Right atrium auricular region (tissue), 2 donors: ENCODE measurements at regions not wholly inside any gene's neighbourhood (a gene's known extent, or its start where the extent isn't known, plus 50 kb on each side); places are given as distances from the start of the nearest gene placed in this dataset.
"Not testable (repeated sequence)": the region's sequence is repeated elsewhere in the genome, so short reads cannot be mapped to it uniquely, and the experiment has no call there.

ENCODE experiments used
- DNase-seq: peaks from one replicate; pipeline ENCODE4 v3.0.0-alpha.2; 2019; ENCODE audit warnings: low spot score
- H3K27ac ChIP-seq, 2 donors: fragments of 200-600 bp; sonication (generic); 1 replicate in 1 of 2; 2 replicates in 1 of 2; pipeline ENCODE4 v1.5.1; 2016 to 2019
- H3K27me3 ChIP-seq, 2 donors: fragments of 200-600 bp; sonication (generic); one replicate each; pipeline versions ENCODE4 v1.5.1 to v1.6.0; 2017 to 2019
- H3K36me3 ChIP-seq: fragments of 200-600 bp; sonication (generic); one replicate; pipeline ENCODE4 v1.5.1; 2016
- H3K4me1 ChIP-seq, 2 donors: fragments of 200-600 bp; sonication (generic); one replicate each; pipeline versions ENCODE4 v1.5.1 to v1.6.0; 2017 to 2019
- H3K4me3 ChIP-seq, 2 donors: fragments of 200-600 bp; sonication (generic); 1 replicate in 1 of 2; 2 replicates in 1 of 2; pipeline ENCODE4 v1.5.1; 2017 to 2019; ENCODE audit warnings: mild to moderate bottlenecking in 1 of 2, moderate library complexity in 1 of 2
- H3K9me3 ChIP-seq, 2 donors: fragments of 200-600 bp; sonication (generic); one replicate each; pipeline ENCODE4 v1.5.1; 2019
- CTCF ChIP-seq, 2 donors: fragments of 200-600 bp; sonication (generic); IDR thresholded peaks; one replicate each; pipeline ENCODE4 v1.5.1; 2019; ENCODE audit warnings: antibody characterized with exemption in 2 of 2

GRCh38 chr1:71296551-71297134 lies 215.8 kb upstream of the ZRANB2 start:
- no peaks in the 10 kb centered on the region for H3K4me1 ChIP-seq
- TF ChIP-seq CTCF (IDR thresholded peaks at IDR 0.05): no peak
- no peak for DNase-seq
- no peaks in the 10 kb centered on the region for H3K27me3 ChIP-seq
- no peak overlapping the region for H3K4me3 ChIP-seq
- no peaks in the 10 kb centered on the region for H3K9me3 ChIP-seq
- H3K36me3 ChIP-seq: no peaks in the 10 kb centered on the region
- no peak overlapping the region for H3K27ac ChIP-seq

- no peak for TF ChIP-seq CTCF (IDR thresholded peaks at IDR 0.05)
- H3K9me3 ChIP-seq: no peaks in the 10 kb centered on the region
- no peak overlapping the region for H3K4me3 ChIP-seq
- no peaks in the 10 kb centered on the region for H3K36me3 ChIP-seq
- no peaks in the 10 kb centered on the region for H3K4me1 ChIP-seq
- no peaks in the 10 kb centered on the region for H3K27me3 ChIP-seq
- H3K27ac ChIP-seq: no peak overlapping the region
- no peak for DNase-seq
Observed at GRCh38 chr1:71295350-71295749, 214.5 kb upstream of the ZRANB2 start.

- DNase-seq: no peak
- TF ChIP-seq CTCF (IDR thresholded peaks at IDR 0.05): no peak
Observed at GRCh38 chr1:71294178-71294577, 213.3 kb upstream of the ZRANB2 start.

GRCh38 chr1:71292203-71292602 lies 211.4 kb upstream of the ZRANB2 start:
- TF ChIP-seq CTCF (IDR thresholded peaks at IDR 0.05): no peak
- no peaks in the 10 kb centered on the region for H3K9me3 ChIP-seq
- H3K27ac ChIP-seq: no peak overlapping the region
- no peak overlapping the region for H3K4me3 ChIP-seq
- DNase-seq: no peak
- H3K36me3 ChIP-seq: no peaks in the 10 kb centered on the region
- no peaks in the 10 kb centered on the region for H3K4me1 ChIP-seq
- no peaks in the 10 kb centered on the region for H3K27me3 ChIP-seq

More at GRCh38 chr1:71294178-71294577, 213.3 kb upstream of the ZRANB2 start:
- Histone ChIP-seq H3K36me3 (no peaks in the 10 kb centered on the region), H3K27me3 (no peaks in the 10 kb centered on the region), H3K4me1 (no peaks in the 10 kb centered on the region), H3K9me3 (no peaks in the 10 kb centered on the region), H3K27ac (no peak overlapping the region), H3K4me3 (no peak overlapping the region)

- not testable (repeated sequence) for H3K36me3 ChIP-seq, H3K27me3 ChIP-seq, H3K4me3 ChIP-seq, H3K4me1 ChIP-seq, H3K27ac ChIP-seq, DNase-seq, H3K9me3 ChIP-seq
Observed at GRCh38 chr1:71290506-71291237, 209.8 kb upstream of the ZRANB2 start.

- Histone ChIP-seq H3K4me3 (no peak overlapping the region), H3K4me1 (no peaks in the 10 kb centered on the region), H3K36me3 (no peaks in the 10 kb centered on the region), H3K27ac (no peak overlapping the region), H3K27me3 (no peaks in the 10 kb centered on the region), H3K9me3 (peaks cover 0 to 8% of the 10 kb centered on the region in 2 donors)
- TF ChIP-seq CTCF (IDR thresholded peaks at IDR 0.05): no peak
- no peak for DNase-seq
Observed at GRCh38 chr1:71285529-71285928, 204.7 kb upstream of the ZRANB2 start.
